ENCODE measurements at regions not wholly inside any gene's neighbourhood (a gene's known extent, or its start where the extent isn't known, plus 50 kb on each side); places are given as distances from the start of the nearest gene placed in this dataset.

DNA sequence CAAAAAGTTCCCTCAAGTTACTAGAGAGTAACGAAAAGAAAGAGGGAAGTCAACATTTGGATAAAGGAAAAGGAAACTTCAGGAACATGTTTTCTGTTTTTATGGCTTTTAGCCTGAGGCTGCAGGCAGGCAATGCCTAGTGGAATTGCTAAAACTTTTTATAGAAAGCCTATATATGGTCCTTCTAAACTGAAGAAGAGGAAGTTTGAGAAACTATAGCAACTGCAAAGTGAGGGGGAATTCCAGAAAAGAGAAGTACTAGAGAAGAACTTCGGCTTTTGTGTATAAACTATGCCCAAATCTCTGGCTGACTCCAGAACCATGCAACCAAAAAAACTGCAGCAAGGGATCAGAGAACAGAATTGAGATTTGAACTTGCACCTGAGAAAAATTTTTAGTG is 74.3 kb upstream of the ARHGAP42 start:
- in situ Hi-C loops (cut with MboI; ENCODE audit: low pct_unique_long_range_greater_than_20kb, low sequenced_read_pairs, unreplicated experiment) = no loop called here
- TF ChIP-seq, protein P1, sequence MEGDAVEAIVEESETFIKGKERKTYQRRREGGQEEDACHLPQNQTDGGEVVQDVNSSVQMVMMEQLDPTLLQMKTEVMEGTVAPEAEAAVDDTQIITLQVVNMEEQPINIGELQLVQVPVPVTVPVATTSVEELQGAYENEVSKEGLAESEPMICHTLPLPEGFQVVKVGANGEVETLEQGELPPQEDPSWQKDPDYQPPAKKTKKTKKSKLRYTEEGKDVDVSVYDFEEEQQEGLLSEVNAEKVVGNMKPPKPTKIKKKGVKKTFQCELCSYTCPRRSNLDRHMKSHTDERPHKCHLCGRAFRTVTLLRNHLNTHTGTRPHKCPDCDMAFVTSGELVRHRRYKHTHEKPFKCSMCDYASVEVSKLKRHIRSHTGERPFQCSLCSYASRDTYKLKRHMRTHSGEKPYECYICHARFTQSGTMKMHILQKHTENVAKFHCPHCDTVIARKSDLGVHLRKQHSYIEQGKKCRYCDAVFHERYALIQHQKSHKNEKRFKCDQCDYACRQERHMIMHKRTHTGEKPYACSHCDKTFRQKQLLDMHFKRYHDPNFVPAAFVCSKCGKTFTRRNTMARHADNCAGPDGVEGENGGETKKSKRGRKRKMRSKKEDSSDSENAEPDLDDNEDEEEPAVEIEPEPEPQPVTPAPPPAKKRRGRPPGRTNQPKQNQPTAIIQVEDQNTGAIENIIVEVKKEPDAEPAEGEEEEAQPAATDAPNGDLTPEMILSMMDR (IDR thresholded peaks at IDR 0.05; ENCODE audit: extremely low read depth, insufficient read depth, missing control alignments) = no peak
- DNase-seq (ENCODE audit: low spot score) = peak; percentile 9

DNA sequence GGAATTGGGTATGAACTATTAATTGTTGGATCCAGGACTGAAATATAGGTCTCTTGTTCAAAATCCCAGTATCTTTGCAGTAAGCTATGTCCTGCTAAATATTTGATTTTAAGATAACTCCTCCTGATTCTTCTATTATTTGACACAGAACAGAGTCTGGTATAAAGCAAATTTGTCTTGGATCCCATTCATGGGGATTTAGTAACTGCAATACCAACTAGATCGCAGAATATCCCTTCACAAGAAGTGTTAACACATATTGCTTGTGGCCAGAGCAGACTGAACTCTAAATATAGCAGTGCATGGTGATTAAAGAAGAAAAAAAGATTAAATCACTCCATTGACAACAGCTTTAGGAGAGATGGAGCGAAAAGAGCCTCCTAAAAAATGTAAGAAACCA is 68.2 kb upstream of the ARHGAP42 start:
- TF ChIP-seq, protein P1 (IDR thresholded peaks at IDR 0.05; ENCODE audit: extremely low read depth, insufficient read depth, missing control alignments) = no peak
- no peak for DNase-seq (ENCODE audit: low spot score)
- in situ Hi-C loops (cut with MboI; ENCODE audit: low pct_unique_long_range_greater_than_20kb, low sequenced_read_pairs, unreplicated experiment) = no loop called here

DNA sequence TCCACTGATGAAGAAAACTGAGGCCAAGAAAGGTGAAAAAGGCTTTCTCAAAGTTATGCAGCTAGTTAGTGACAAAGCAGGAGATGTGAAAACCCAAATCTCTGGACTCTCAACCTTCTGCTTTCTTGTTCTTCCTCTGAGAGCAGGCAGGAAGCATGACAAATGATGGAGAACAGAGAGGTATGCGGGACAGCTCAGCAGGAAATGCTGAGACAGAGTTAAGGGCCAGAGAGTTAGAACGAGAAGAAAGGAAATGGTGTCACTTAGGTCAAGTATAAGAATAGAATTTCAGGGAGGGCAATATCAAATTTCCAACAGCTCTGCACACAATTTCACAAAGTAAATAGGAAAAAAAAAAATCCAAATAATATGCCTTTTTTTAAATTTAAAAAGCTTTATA is 67.6 kb upstream of the ARHGAP42 start:
- TF ChIP-seq, protein P1 (IDR thresholded peaks at IDR 0.05; ENCODE audit: extremely low read depth, insufficient read depth, missing control alignments) = no peak
- in situ Hi-C loops (cut with MboI; ENCODE audit: low pct_unique_long_range_greater_than_20kb, low sequenced_read_pairs, unreplicated experiment) = no loop called here
- DNase-seq (ENCODE audit: low spot score) = no peak

DNA sequence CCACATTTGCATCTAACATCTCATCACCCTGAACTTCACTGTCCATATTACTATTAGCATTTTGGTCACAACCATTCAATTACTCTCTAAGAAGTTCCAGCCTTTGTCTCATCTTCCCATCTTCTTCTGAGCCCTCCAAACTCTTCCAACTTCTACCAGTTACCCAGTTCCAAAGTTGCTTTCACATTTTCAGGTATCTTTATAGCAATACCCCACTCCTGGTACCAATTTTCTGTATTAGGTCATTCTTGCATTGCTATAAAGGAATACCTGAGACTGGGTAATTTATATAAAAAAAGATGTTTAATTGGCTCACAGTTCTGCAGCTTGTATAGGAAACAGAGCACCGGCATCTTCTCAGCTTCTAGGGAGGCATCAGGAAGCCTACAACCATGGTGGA is 64.7 kb upstream of the ARHGAP42 start:
- TF ChIP-seq, protein P1 (IDR thresholded peaks at IDR 0.05; ENCODE audit: extremely low read depth, insufficient read depth, missing control alignments) = no peak
- in situ Hi-C loops (cut with MboI; ENCODE audit: low pct_unique_long_range_greater_than_20kb, low sequenced_read_pairs, unreplicated experiment) = no loop called here
- DNase-seq (ENCODE audit: low spot score) = no peak

DNA sequence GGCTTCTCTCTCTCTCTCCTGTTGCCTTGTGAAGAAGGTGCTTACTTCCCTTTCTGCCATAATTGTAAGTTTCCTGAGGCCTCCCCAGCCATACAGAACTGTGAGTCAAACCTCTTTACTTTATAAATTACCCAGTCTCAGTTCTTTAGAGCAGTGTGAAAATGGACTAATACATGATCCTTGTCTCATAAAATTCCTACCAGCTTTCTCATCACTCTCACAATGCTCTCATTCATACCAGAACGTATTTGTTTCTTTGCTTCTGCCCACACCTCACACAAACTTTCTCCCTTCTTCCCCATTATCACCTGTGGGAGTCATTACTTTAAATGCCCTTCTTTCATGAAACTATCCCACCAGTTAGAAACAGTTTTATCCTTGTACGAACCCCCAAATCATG is 62.7 kb upstream of the ARHGAP42 start:
- in situ Hi-C loops (cut with MboI; ENCODE audit: low pct_unique_long_range_greater_than_20kb, low sequenced_read_pairs, unreplicated experiment) = no loop called here
- TF ChIP-seq, protein P1 (IDR thresholded peaks at IDR 0.05; ENCODE audit: extremely low read depth, insufficient read depth, missing control alignments) = no peak
- no peak for DNase-seq (ENCODE audit: low spot score)

DNA sequence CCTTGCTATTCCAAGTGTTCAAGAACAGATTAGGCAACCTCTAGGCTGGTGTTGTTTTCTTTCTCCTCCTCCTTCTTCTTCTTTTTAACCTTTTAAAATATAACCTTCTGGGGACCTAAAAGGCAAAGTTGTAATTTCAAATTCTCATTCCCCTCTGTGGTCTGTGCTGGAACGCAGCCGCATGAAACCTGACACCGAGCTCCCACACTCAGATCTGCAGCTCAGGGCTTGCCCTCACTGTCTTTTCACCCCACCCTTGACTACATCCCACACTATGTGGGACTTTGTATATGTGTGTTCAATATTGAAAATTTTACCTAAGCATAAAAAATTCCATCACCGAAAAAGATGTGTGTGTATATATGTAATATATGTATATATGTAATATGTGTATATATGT is 62.0 kb upstream of the ARHGAP42 start:
- in situ Hi-C loops (cut with MboI; ENCODE audit: low pct_unique_long_range_greater_than_20kb, low sequenced_read_pairs, unreplicated experiment) = no loop called here
- no peak for DNase-seq (ENCODE audit: low spot score)
- TF ChIP-seq, protein P1 (IDR thresholded peaks at IDR 0.05; ENCODE audit: extremely low read depth, insufficient read depth, missing control alignments) = no peak

DNA sequence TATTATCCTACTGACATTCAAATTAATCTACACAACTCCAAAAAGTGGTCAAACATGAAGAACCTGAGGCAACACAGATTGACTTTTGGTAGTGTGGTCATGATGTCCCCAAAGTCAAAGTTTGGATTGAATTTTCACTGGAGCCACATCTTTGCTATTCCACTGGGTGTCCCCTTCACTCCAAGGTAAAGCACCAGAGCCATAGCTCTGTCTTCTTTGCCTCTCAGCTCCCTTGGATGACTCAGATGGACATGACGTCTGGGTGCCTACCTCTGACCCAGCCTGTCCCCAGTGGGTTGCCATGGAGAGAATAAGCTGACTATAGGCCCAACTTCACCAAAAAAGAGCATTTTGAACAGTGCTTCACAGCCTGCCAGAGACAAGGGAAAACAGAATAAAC is 57.4 kb upstream of the ARHGAP42 start:
- in situ Hi-C loops (cut with MboI; ENCODE audit: low pct_unique_long_range_greater_than_20kb, low sequenced_read_pairs, unreplicated experiment) = no loop called here
- TF ChIP-seq, protein P1 (IDR thresholded peaks at IDR 0.05; ENCODE audit: extremely low read depth, insufficient read depth, missing control alignments) = no peak
- no peak for DNase-seq (ENCODE audit: low spot score)

All from GM13977 (cell line).